CD1c-positive myeloid dendritic cell (primary cell): ENCODE measurements at regions not wholly inside any gene's neighbourhood (a gene's known extent, or its start where the extent isn't known, plus 50 kb on each side); places are given as distances from the start of the nearest gene placed in this dataset.

Experiments used
- DNase-seq: peaks from one replicate; pipeline ENCODE4 v3.0.0-alpha.2; 2016; ENCODE audit errors: extremely low spot score

GRCh38 chr22:48522271-48522670, 1305.4 kb downstream of the BRD1 start:
- DNase-seq, result no peak

GRCh38 chr22:48520884-48521588, 1306.6 kb downstream of the BRD1 start:
- no peak for DNase-seq

- no peak for DNase-seq
Observed at GRCh38 chr22:48520207-48520606, 1307.5 kb downstream of the BRD1 start.

- DNase-seq, result no peak
Observed at GRCh38 chr22:48517039-48518030, 1310.3 kb downstream of the BRD1 start.

GRCh38 chr22:48516571-48516970, 1311.1 kb downstream of the BRD1 start:
- DNase-seq, result no peak

- no peak for DNase-seq
Observed at GRCh38 chr22:48515571-48516200, 1312.0 kb downstream of the BRD1 start.

GRCh38 chr22:48513929-48514328, 1313.7 kb downstream of the BRD1 start:
- DNase-seq, result no peak

GRCh38 chr22:48513446-48513845, 1314.2 kb downstream of the BRD1 start:
- no peak for DNase-seq

GRCh38 chr22:48511781-48512327, 1315.8 kb downstream of the BRD1 start:
- no peak for DNase-seq

GRCh38 chr22:48511211-48511610, 1316.5 kb downstream of the BRD1 start:
- no peak for DNase-seq

- DNase-seq, result no peak
Observed at GRCh38 chr22:48510599-48510998, 1317.1 kb downstream of the BRD1 start.

- DNase-seq, result no peak
Observed at GRCh38 chr22:48507595-48508350, 1319.9 kb downstream of the BRD1 start.

- no peak for DNase-seq
Observed at GRCh38 chr22:48507171-48507570, 1320.5 kb downstream of the BRD1 start.

GRCh38 chr22:48506506-48507145, 1321.0 kb downstream of the BRD1 start:
- no peak for DNase-seq

- DNase-seq, result no peak
Observed at GRCh38 chr22:48505891-48506290, 1321.8 kb downstream of the BRD1 start.

- no peak for DNase-seq
Observed at GRCh38 chr22:48504519-48505140, 1323.0 kb downstream of the BRD1 start.

- DNase-seq, result no peak
Observed at GRCh38 chr22:48503876-48504275, 1323.8 kb downstream of the BRD1 start.

GRCh38 chr22:48503035-48503625, 1324.5 kb downstream of the BRD1 start:
- DNase-seq, result no peak

GRCh38 chr22:48501231-48501750, 1326.4 kb downstream of the BRD1 start:
- no peak for DNase-seq
